Ramos (cell line): ENCODE measurements at regions not wholly inside any gene's neighbourhood (a gene's known extent, or its start where the extent isn't known, plus 50 kb on each side); places are given as distances from the start of the nearest gene placed in this dataset.

Experiments used
- in situ Hi-C: fragments of 300-500 bp; cut with MboI; formaldehyde crosslinking; loops from one replicate; pipeline ENCODE4 v1.14.3; 2022; ENCODE audit warnings: low sequenced_read_pairs; ENCODE audit not compliant: unreplicated experiment

DNA sequence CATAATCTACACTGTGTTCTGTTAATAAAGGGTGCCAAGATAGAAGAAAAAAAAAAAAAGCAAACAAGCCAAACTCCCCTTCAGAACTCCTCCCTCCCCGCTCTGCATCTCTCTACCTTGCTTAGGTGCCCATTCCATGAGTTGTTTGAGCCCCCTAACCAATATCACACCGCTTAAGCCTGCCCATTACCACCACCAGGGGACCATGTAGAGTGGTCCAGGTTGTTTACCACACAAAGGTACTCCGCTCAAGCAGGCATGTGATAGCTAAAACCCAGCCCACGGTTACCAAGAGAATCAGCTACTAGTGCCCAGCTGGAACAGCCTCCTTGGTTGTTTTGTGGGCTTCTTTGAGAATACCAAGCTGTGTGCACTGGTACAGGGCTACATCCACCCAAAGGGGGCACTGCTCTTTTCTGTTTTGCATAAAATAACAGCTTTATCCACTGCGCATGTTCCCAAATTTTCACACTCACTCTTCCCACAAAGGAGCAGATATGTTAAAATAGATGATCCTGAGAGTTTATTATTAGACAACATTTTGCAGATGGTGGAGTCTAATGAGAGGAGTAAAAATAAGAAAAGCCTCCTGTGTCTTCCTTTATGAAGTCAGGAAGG lies 304.1 kb downstream of the DEPDC1B start:
- in situ Hi-C loops, result no loop called here

DNA sequence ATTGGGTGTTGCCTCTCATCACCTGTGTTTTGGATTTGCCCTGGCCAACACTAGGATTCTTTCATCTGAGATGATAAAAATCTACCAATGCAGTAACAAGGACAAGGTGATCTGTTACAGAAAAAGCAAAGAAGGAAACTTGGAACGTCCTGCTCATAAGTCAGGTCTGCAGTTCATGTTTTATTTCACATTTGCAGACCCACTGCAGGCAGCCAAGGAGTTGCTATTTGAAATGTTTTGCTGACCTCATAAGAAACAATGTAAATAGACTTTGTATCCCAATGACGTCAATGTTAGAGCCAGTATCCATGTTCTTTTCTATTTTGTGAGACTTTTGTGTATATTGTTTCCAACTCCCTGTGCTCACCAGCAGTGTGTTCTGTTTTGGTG lies 312.9 kb downstream of the DEPDC1B start:
- in situ Hi-C loops, result no loop called here

GRCh38 chr5:60386436-60387050 lies 313.4 kb downstream of the DEPDC1B start:
- in situ Hi-C loops, result no loop called here

DNA sequence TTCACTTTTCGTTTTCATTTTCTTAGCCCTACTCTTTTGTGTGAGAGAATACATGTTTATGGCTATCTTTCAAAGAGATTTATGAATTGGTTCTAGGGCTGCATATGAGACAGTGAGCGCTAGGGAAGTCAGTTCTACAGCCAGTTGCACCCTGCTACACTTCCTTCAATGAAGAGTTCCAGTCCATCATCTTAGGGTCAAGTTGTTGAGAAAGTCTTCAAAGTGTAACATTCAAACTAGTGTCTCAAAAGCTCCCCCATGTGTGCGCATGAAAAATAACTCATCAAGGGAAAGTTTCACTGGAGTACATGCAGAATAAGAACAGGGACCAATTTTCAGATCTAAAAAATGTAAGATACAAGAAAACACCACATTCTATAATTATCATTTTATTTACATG lies 317.2 kb downstream of the DEPDC1B start:
- in situ Hi-C loops, result no loop called here

DNA sequence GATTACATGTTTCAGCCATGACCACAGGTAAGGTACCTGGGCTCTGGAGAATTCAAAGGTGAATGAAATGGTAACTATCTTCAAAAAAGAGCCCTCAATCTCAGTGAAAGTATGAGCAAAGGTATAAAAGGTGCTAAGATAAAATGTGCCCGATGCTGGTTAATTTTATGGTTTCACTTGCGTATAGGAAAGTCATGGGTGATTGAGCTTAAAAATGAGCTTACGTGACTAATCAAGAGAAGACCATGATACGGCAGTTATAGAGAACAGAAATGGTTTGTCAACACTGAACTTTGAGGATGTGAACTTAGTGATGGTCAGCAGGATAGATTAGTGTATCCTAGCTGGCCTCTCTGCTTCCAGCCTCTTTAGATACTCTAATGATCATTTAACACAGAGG lies 320.1 kb downstream of the DEPDC1B start:
- in situ Hi-C loops, result no loop called here

- in situ Hi-C loops, result no loop called here
These were observed 322.1 kb downstream of the DEPDC1B start for GRCh38 chr5:60377826-60378225.

DNA sequence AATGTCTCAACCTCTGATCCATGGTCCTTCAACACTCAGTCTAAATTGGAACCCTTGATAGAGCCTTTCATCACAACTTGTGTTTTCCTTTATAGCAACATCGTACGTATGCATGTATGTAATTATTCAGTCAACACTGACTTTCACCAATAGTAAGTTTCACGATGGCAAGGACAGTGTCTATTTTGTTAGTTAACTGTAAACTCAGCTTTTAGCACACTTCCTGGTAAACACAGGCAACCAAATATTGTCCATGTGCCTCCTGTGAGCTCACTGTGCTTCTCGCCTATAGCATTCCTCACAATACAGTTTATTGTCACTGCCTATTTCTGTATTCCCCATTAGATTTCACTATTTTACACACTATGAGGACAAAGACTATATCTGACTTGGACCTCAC lies 323.1 kb downstream of the DEPDC1B start:
- in situ Hi-C loops, result no loop called here

DNA sequence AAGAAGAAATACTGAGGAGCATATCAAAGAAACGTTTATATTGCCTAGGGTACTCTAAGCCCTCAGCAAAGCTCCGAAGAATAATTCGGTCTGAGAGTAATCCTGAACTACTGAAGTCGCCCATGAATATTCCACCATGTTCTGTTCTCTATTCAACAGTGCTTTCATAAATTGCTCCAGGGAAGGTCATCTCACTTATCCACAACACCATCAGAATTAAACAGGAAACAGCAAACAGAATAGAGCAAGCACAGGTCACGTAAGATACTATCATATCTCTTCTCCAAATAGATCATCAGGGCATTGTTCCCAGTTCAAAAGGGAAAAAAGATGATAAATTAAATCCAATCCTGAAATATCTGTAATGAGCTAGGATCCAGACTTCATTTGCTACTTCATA lies 325.6 kb downstream of the DEPDC1B start:
- in situ Hi-C loops, result no loop called here

GRCh38 chr5:60372786-60373185 lies 327.2 kb downstream of the DEPDC1B start:
- in situ Hi-C loops, result no loop called here

- in situ Hi-C loops, result no loop called here
These were observed 328.9 kb downstream of the DEPDC1B start for GRCh38 chr5:60371065-60371464.

GRCh38 chr5:60370508-60370907 lies 329.5 kb downstream of the DEPDC1B start:
- in situ Hi-C loops, result no loop called here

DNA sequence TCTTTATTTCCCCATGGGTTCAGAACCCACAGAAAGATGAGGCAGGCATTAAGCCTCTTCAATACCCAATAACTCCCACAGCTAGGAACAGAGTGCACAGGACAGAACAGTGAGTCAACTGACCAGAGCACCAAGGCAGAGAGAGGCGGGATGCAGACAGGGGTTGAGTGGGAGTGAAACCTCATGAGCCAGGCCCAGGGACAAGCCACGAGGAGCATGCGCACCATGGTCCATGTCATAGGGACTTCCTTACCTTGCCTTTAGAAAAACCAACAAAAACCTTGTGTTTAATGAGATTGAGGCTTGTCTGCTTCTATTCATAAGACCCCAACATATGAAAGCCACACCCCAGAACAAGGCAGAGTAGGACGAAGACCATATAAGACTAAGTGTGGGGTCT lies 330.6 kb downstream of the DEPDC1B start:
- in situ Hi-C loops, result no loop called here

GRCh38 chr5:60368100-60368499 lies 331.9 kb downstream of the DEPDC1B start:
- in situ Hi-C loops, result no loop called here

- in situ Hi-C loops, result no loop called here
These were observed 333.5 kb downstream of the DEPDC1B start for GRCh38 chr5:60366489-60366888.

DNA sequence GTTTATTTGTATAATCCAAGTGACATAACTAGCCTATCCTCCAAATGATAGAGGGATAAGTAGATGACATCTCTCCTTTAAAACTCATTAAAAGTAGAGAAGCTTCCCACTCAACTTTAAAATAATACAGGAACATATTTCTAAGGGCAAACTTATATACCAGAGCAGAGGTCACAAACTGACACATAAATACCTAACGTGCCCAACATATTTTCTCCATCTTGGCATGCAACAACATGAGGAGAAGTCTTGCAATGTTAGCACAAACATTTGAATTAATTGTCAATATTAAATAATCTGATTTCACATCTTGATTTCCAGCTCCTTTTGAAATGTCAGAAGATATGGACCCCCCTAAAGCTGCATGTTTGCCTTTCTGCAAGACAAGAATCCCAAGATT lies 335.0 kb downstream of the DEPDC1B start:
- in situ Hi-C loops, result no loop called here

DNA sequence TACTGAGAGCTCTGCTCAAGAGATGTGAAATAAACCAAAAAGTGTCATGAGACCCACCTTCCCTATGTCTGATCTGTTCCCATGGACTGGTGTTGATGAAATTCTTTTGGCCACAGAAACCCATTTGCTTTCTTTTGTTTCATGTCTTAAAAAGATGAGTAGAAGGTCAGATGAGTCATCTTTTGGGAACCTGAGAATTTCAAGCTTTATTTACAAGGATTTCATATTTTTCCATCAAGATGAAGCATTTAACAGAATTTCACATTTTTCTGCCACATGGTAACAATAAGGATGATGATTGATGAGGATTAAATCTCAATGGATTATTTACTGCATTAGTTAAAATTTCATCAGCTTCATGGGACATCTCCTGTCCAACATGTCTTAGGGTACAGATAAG lies 337.8 kb downstream of the DEPDC1B start:
- in situ Hi-C loops, result no loop called here

DNA sequence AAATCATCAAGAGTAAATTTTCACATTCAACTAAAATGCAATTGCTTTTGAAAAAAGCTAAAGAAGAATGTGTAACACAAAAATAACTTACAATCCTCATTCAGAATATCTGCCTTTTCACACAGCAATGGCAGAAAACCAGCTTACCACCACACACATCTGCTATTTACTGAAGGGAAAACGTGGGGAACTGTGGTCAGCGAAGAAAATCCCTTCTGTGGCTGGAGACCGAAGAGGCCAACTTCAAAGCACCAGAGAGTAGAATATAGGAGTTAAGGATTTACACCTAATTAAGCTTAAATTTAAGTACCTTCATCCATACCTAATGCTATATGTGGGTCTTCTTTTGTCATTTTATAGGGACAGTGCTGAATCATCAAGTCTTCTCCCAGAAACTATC lies 339.6 kb downstream of the DEPDC1B start:
- in situ Hi-C loops, result no loop called here

DNA sequence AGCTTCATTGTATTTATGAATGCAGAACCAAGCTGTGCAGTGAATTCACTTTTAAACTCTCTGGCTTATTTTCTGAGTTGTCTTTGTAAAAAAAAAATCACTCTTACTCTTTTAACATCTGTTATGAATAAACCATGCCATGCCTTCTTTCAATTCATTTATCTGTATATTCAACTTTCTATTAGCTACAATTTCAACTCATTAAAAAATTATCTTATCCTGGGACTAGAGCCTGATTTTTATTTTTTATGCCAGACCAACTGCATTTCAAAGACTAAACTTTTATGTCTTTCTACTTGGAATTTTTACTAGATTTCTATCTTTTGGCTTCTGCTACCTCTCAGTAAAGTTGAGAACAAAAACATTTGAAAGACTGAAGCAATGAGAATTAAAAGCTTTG lies 342.7 kb downstream of the DEPDC1B start:
- in situ Hi-C loops, result no loop called here

- in situ Hi-C loops, result no loop called here
These were observed 343.2 kb downstream of the DEPDC1B start for GRCh38 chr5:60356745-60357144.

DNA sequence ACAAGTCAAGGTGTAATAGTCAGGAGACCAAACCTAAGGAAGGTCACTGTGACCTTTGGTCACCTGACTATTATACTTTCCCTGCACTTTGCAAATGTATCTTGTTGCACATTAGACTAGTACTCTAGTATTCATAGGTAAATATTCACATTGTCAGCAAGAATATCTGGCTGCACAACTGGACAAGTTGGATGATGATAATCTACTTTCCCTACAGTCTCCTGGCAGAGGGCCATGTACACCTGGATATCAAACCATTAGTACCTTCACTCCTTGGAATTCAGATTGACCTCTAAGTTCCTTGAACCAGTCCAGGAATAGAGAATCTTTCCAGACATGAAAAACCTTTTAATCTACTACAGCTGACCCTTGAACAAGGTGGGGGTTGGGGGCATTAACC lies 344.8 kb downstream of the DEPDC1B start:
- in situ Hi-C loops, result no loop called here

DNA sequence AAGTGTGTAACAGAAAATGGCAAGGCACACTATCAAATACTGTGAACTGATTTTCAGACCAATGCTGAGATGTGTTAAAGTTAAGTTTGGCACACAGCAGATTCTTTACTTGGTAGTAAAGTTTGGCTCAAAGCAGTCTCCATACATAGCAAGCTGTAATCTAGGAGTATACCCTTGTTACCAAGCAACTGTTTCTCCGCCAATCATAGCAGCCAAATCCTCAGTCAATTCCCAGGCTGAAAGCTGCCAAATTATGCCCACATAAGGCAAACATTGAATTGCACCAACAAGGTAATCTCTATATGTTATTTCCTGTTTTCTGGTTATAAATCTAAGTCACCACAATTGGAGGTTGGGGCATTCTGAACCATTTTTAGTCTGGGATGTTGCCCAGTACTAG lies 345.7 kb downstream of the DEPDC1B start:
- in situ Hi-C loops, result no loop called here

DNA sequence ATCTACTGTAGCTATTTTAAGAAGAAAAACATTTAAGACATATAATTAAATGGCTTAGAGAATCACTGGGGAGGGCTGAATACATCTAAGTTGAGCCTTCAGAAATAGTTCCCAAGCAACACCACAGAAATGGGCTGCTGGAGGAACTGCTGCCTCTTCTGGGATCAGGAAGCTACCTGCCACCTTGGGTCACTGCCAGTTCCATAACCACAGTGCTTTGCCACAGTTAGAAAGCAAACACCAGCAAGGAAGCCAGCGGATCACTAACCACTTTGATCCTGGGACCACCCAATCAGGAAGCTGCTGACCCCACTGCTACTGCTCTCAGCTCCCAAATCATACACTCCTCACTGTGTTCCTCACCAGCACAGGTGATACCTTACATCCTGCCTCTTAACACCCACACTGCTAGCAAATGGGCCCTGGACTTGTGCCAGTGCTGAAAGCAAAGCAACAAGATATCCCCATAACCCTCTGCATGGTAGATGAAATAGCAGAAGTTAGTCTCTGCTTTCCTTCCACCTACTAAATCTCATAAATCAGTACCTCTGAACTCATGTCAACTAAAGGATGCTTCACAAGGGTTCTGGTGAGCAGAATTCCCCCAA lies 346.9 kb downstream of the DEPDC1B start:
- in situ Hi-C loops, result no loop called here
